K562 (cell line): ENCODE measurements at regions not wholly inside any gene's neighbourhood (a gene's known extent, or its start where the extent isn't known, plus 50 kb on each side); places are given as distances from the start of the nearest gene placed in this dataset.

Source experiments
- EP300 ChIP-seq: IDR thresholded peaks from 2 replicates; pipeline ENCODE4 v1.6.1; 2012; ENCODE audit warnings: low read length, improper control_type of control experiment
- FOXJ3 ChIP-seq: sonication (generic); formaldehyde crosslinking; IDR thresholded peaks from 2 replicates; pipeline ENCODE4 v1.4.0; 2020; ENCODE audit warnings: mild to moderate bottlenecking, missing genetic modification reagents
- MCM3 ChIP-seq: fragments of 450-650 bp; IDR thresholded peaks from 2 replicates; pipeline ENCODE4 v1.6.1; 2016
- PHF20 ChIP-seq: fragments of 450-650 bp; IDR thresholded peaks from 2 replicates; pipeline ENCODE4 v1.6.1; 2018; ENCODE audit not compliant: partially characterized antibody
- TCF7L2 ChIP-seq: fragments of 150-350 bp; IDR thresholded peaks from 2 replicates; pipeline ENCODE4 v1.6.1; 2016; ENCODE audit warnings: low read depth, mild to moderate bottlenecking, low read length, moderate library complexity
- TSHZ1 ChIP-seq: fragments of 250-450 bp; sonication (Bioruptor Pico); IDR thresholded peaks from 2 replicates; pipeline ENCODE4 v1.4.0; 2020; ENCODE audit warnings: mild to moderate bottlenecking, moderate library complexity

GRCh38 chr6:132041706-132042105 is 90.5 kb upstream of the CCN2 start:
- no peak for TF ChIP-seq PHF20
- TF ChIP-seq TCF7L2 = no peak
- TF ChIP-seq FOXJ3 = no peak
- no peak for TF ChIP-seq EP300
- no peak for TF ChIP-seq TSHZ1 (CRISPR knock-in tag)
- no peak for TF ChIP-seq MCM3
